ENCODE measurements at regions not wholly inside any gene's neighbourhood (a gene's known extent, or its start where the extent isn't known, plus 50 kb on each side); places are given as distances from the start of the nearest gene placed in this dataset.
"Not testable (repeated sequence)": the region's sequence is repeated elsewhere in the genome, so short reads cannot be mapped to it uniquely, and the experiment has no call there.

GRCh38 chr2:147416099-147416498 lies 428.7 kb upstream of the ACVR2A start:
- no peak for TF ChIP-seq CTCF (IDR thresholded peaks at IDR 0.05; ENCODE audit: unreplicated experiment)
- no peak overlapping the region for H3K4me3 Mint-ChIP-seq (ENCODE audit: low read depth)
- peaks cover 5% of the 10 kb centered on the region for H3K4me1 Mint-ChIP-seq (ENCODE audit: low read depth)
- H3K27me3 Mint-ChIP-seq = peaks cover 12% of the 10 kb centered on the region
- DNase-seq (ENCODE audit: low spot score, unreplicated experiment) = no peak
- H3K9me3 Mint-ChIP-seq (ENCODE audit: low read depth) = peaks cover 31% of the 10 kb centered on the region
- H3K27ac Mint-ChIP-seq = no peak overlapping the region
- H3K36me3 Mint-ChIP-seq (ENCODE audit: insufficient read depth) = peaks cover 7% of the 10 kb centered on the region

DNA sequence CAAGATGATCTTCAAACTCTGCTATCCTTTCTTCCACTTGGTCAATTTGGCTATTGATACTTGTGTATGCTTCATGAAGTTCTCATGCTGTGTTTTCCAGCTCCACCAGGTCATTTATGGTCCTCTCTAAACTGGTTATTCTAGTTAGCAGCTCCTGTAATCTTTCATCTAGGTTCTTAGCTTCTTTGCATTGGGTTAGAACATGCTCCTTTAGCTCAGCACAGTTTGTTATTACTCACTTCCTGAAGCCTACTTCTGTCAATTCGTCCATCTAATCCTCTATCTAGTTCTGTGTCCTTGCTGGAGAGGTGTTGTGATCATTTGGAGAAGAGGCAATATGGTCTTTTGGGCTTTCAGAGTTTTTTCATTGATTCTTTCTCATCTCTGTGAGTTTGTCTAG lies 430.2 kb upstream of the ACVR2A start:
- Mint-ChIP-seq H3K9me3 (ENCODE audit: low read depth) (peaks cover 41% of the 10 kb centered on the region), H3K27me3 (peaks cover 12% of the 10 kb centered on the region)
- H3K27ac Mint-ChIP-seq; H3K4me3 Mint-ChIP-seq (ENCODE audit: low read depth); DNase-seq (ENCODE audit: low spot score, unreplicated experiment); H3K4me1 Mint-ChIP-seq (ENCODE audit: low read depth); H3K36me3 Mint-ChIP-seq (ENCODE audit: insufficient read depth): not testable (repeated sequence)

DNA sequence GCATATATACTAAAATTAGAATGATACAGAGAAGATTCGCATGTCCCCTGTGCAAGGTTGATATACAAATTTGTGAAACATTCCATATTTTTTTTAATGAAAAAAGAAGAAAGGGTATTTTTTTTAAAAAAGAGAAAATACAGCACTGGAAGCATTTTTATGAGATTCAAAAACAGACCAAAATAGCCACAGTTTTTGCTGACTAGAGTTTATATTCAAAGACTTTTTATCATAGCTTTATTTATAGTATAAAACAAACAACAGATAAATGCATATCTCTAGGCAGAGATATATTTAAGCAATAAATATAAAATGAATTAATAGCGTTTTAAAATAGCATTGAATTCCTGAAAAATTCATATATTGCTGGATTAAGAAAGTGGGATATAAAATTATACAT lies 436.5 kb upstream of the ACVR2A start:
- Mint-ChIP-seq H3K36me3 (ENCODE audit: insufficient read depth) (peaks cover 5% of the 10 kb centered on the region), H3K27me3 (no peaks in the 10 kb centered on the region), H3K27ac (no peak overlapping the region), H3K4me1 (ENCODE audit: low read depth) (peaks cover 1% of the 10 kb centered on the region), H3K4me3 (ENCODE audit: low read depth) (no peak overlapping the region), H3K9me3 (ENCODE audit: low read depth) (peaks cover 27% of the 10 kb centered on the region)
- no peak for DNase-seq (ENCODE audit: low spot score, unreplicated experiment)
- no peak for TF ChIP-seq CTCF (IDR thresholded peaks at IDR 0.05; ENCODE audit: unreplicated experiment)

GRCh38 chr2:147405651-147406050 lies 439.2 kb upstream of the ACVR2A start:
- H3K27me3 Mint-ChIP-seq = peaks cover 2% of the 10 kb centered on the region
- no peak overlapping the region for H3K4me3 Mint-ChIP-seq (ENCODE audit: low read depth)
- DNase-seq (ENCODE audit: low spot score, unreplicated experiment) = no peak
- no peaks in the 10 kb centered on the region for H3K36me3 Mint-ChIP-seq (ENCODE audit: insufficient read depth)
- H3K27ac Mint-ChIP-seq = no peak overlapping the region
- TF ChIP-seq CTCF (IDR thresholded peaks at IDR 0.05; ENCODE audit: unreplicated experiment) = no peak
- H3K4me1 Mint-ChIP-seq (ENCODE audit: low read depth) = peaks cover 1% of the 10 kb centered on the region
- H3K9me3 Mint-ChIP-seq (ENCODE audit: low read depth) = peaks cover 9% of the 10 kb centered on the region

- peaks cover 3% of the 10 kb centered on the region for H3K27me3 Mint-ChIP-seq
These were observed 445.8 kb upstream of the ACVR2A start for GRCh38 chr2:147398996-147399395.

More at GRCh38 chr2:147398996-147399395, 445.8 kb upstream of the ACVR2A start:
- Mint-ChIP-seq H3K27ac (no peak overlapping the region), H3K36me3 (ENCODE audit: insufficient read depth) (no peaks in the 10 kb centered on the region), H3K4me1 (ENCODE audit: low read depth) (no peaks in the 10 kb centered on the region), H3K9me3 (ENCODE audit: low read depth) (peaks cover 6% of the 10 kb centered on the region), H3K4me3 (ENCODE audit: low read depth) (no peak overlapping the region)
- no peak for DNase-seq (ENCODE audit: low spot score, unreplicated experiment)
- TF ChIP-seq CTCF (IDR thresholded peaks at IDR 0.05; ENCODE audit: unreplicated experiment) = no peak

All from progenitor cell of endocrine pancreas (in vitro differentiated cells).